H1 (cell line): ENCODE measurements at regions not wholly inside any gene's neighbourhood (a gene's known extent, or its start where the extent isn't known, plus 50 kb on each side); places are given as distances from the start of the nearest gene placed in this dataset.

Experiments used
- CHD1 ChIP-seq: IDR thresholded peaks from 2 replicates; pipeline ENCODE4 v1.6.1; 2012; ENCODE audit warnings: low read depth, low read length, improper control_type of control experiment
- CHD7 ChIP-seq: fragments of 300-600 bp; sonication (generic); IDR thresholded peaks from 2 replicates; pipeline ENCODE4 v1.7.1; 2012; ENCODE audit warnings: low read length, moderate library complexity, mild to moderate bottlenecking, inconsistent platforms; ENCODE audit not compliant: insufficient replicate concordance
- NRF1 ChIP-seq: IDR thresholded peaks from 2 replicates; pipeline ENCODE4 v1.6.1; 2011; ENCODE audit warnings: mild to moderate bottlenecking, low read depth, low read length, improper control_type of control experiment
- SIX5 ChIP-seq: IDR thresholded peaks from 2 replicates; pipeline ENCODE4 v1.6.1; 2011; ENCODE audit warnings: mild to moderate bottlenecking, low read depth, low read length
- SUZ12 ChIP-seq: fragments of 200-600 bp; sonication (generic); IDR thresholded peaks from 2 replicates; pipeline ENCODE4 v1.6.1; 2012; ENCODE audit warnings: mild to moderate bottlenecking, inconsistent platforms, low read length, moderate library complexity, mixed read lengths
- YY1 ChIP-seq: IDR thresholded peaks from 2 replicates; pipeline ENCODE4 v1.6.1; 2011; ENCODE audit warnings: low read depth, mild to moderate bottlenecking, low read length

DNA sequence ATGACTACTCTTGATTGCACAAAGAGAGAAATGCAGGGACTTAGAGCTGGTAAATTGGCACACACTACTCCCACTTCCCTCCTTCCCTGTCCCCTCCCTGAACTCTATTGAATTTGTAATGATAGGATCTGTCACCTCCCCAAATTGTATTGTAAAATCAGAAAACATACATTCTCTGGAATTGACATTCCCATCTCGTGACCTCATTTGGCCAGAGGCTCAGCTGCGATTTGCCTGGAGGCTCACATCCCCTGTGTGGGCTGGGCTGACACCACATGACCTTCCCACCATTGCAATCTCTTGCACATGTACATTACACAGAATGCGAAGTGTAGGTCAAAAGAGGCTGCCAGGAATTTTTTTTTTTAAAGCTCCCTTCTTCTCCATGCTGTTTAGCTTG lies 172.1 kb downstream of the MID1IP1 start (continued):
- no peak for TF ChIP-seq NRF1
- no peak for TF ChIP-seq SUZ12
- no peak for TF ChIP-seq CHD7
- TF ChIP-seq SIX5 = no peak
- no peak for TF ChIP-seq CHD1
- no peak for TF ChIP-seq YY1
